GM23338 (cell line): ENCODE measurements at regions not wholly inside any gene's neighbourhood (a gene's known extent, or its start where the extent isn't known, plus 50 kb on each side); places are given as distances from the start of the nearest gene placed in this dataset.

Experiments used
- ATAC-seq: fragments of 200-7000 bp; cut with Tn5 transposase; 3 replicates; pipeline ENCODE4 v1.9.1; 2020
- DNase-seq: peaks from one replicate; pipeline ENCODE4 v3.0.0-alpha.2; 2015; ENCODE audit warnings: low spot score
- H2AFZ ChIP-seq: fragments of 200-600 bp; sonication (generic); 2 replicates; pipeline ENCODE4 v1.8.0; 2016; ENCODE audit warnings: antibody characterized with exemption, mild to moderate bottlenecking, moderate library complexity
- H3F3A ChIP-seq: fragments of 200-600 bp; sonication (generic); replicated peaks from 2 replicates; pipeline ENCODE4 v1.8.0; 2017; ENCODE audit warnings: antibody characterized with exemption, mixed run types, low read depth
- H3K27ac ChIP-seq: fragments of 200-600 bp; sonication (generic); 2 replicates; pipeline ENCODE4 v1.6.1; 2016; ENCODE audit warnings: low read depth
- H3K27me3 ChIP-seq: fragments of 200-600 bp; sonication (generic); 2 replicates; pipeline ENCODE4 v1.8.0; 2016; ENCODE audit warnings: mild to moderate bottlenecking, mixed run types, moderate library complexity; ENCODE audit not compliant: insufficient read depth
- H3K36me3 ChIP-seq: fragments of 200-600 bp; sonication (generic); 2 replicates; pipeline ENCODE4 v1.8.0; 2016; ENCODE audit warnings: mild to moderate bottlenecking; ENCODE audit not compliant: insufficient read depth
- H3K4me1 ChIP-seq: fragments of 200-600 bp; sonication (generic); 2 replicates; pipeline ENCODE4 v1.8.0; 2016; ENCODE audit warnings: mild to moderate bottlenecking, moderate library complexity; ENCODE audit not compliant: insufficient read depth
- H3K4me2 ChIP-seq: fragments of 200-600 bp; sonication (generic); 2 replicates; pipeline ENCODE4 v1.7.1; 2017; ENCODE audit warnings: mixed run types
- H3K4me3 ChIP-seq: fragments of 200-600 bp; sonication (generic); 2 replicates; pipeline ENCODE4 v1.6.1; 2016; ENCODE audit warnings: mixed run types
- H3K79me2 ChIP-seq: fragments of 200-600 bp; sonication (generic); replicated peaks from 2 replicates; pipeline ENCODE4 v1.8.0; 2017; ENCODE audit warnings: mild to moderate bottlenecking; ENCODE audit not compliant: insufficient read depth
- H3K9me2 ChIP-seq: fragments of 200-600 bp; sonication (generic); 2 replicates; pipeline ENCODE4 v1.8.0; 2017; ENCODE audit not compliant: insufficient read depth
- H4K20me1 ChIP-seq: fragments of 200-600 bp; sonication (generic); replicated peaks from 2 replicates; pipeline ENCODE4 v1.8.0; 2017; ENCODE audit warnings: mild to moderate bottlenecking; ENCODE audit not compliant: insufficient read depth
- H3K27ac Mint-ChIP-seq: 2 replicates; pipeline ENCODE4 v1.8.0; 2020; ENCODE audit warnings: inconsistent platforms, mild to moderate bottlenecking, moderate library complexity, mixed read lengths
- H3K27me3 Mint-ChIP-seq: 3 replicates; pipeline ENCODE4 v1.8.0; 2022; ENCODE audit warnings: low read depth, mild to moderate bottlenecking, moderate library complexity, mixed read lengths, inconsistent platforms; ENCODE audit not compliant: insufficient read depth, poor library complexity
- H3K36me3 Mint-ChIP-seq: 3 replicates; pipeline ENCODE4 v1.8.0; 2021; ENCODE audit warnings: low read depth, mild to moderate bottlenecking, inconsistent platforms, moderate library complexity, mixed read lengths
- H3K4me1 Mint-ChIP-seq: 3 replicates; pipeline ENCODE4 v1.8.0; 2020; ENCODE audit warnings: mild to moderate bottlenecking, inconsistent platforms, mixed read lengths
- H3K4me3 Mint-ChIP-seq: 3 replicates; pipeline ENCODE4 v1.8.0; 2021; ENCODE audit warnings: moderate library complexity, mild to moderate bottlenecking, inconsistent platforms, mixed read lengths
- H3K9me3 Mint-ChIP-seq: 3 replicates; pipeline ENCODE4 v1.8.0; 2020; ENCODE audit warnings: moderate library complexity, mild to moderate bottlenecking, inconsistent platforms, mixed read lengths
- CREB1 ChIP-seq: fragments of 250-450 bp; sonication (Bioruptor Pico); IDR thresholded peaks from 2 replicates; pipeline ENCODE4 v1.5.0; 2020; ENCODE audit warnings: low read depth, mild to moderate bottlenecking, moderate library complexity
- ETS1 ChIP-seq: IDR thresholded peaks from 2 replicates; pipeline ENCODE4 v1.6.1; 2016; ENCODE audit warnings: antibody characterized with exemption
- EZH2 ChIP-seq: fragments of 200-600 bp; sonication (generic); IDR thresholded peaks from one replicate; pipeline ENCODE4 v1.8.0; 2017; ENCODE audit warnings: antibody characterized with exemption, mild to moderate bottlenecking, low read depth; ENCODE audit not compliant: unreplicated experiment
- POLR2AphosphoS5 ChIP-seq: IDR thresholded peaks from 2 replicates; pipeline ENCODE4 v1.6.1; 2016; ENCODE audit warnings: antibody characterized with exemption, low read depth
- ZNF331 ChIP-seq: fragments of 250-450 bp; sonication (Bioruptor Pico); IDR thresholded peaks from 2 replicates; pipeline ENCODE4 v1.5.0; 2020; ENCODE audit warnings: low read depth, mild to moderate bottlenecking, moderate library complexity
- TF ChIP-seq, protein P1 (sequence below): IDR thresholded peaks from one replicate; pipeline ENCODE4 v1.6.1; 2018; ENCODE audit warnings: antibody characterized with exemption; ENCODE audit not compliant: unreplicated experiment

DNA sequence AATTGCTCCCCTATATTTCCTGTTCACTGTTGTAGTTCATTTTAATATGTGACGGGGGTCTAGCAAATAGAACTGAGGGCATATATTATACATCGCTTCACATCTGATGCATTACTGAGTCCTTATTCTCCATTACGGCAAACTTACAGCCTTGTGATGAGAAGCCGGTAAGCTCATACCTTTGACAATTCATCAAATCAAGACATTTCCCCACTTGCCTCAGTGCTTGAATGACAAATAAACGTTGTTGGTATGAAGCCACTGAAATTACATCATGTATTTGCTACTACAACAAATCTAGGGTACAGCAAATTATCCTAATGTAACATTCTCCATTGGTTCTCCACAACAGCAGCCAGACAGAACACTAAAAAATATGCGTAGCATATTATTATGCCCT lies 1999.8 kb downstream of the LRRC4C start:
- Histone ChIP-seq H3K4me3 (no peak overlapping the region), H4K20me1 (no peaks in the 10 kb centered on the region), H3F3A (no peaks in the 10 kb centered on the region), H3K36me3 (no peaks in the 10 kb centered on the region), H3K4me2 (no peak overlapping the region), H3K9me2 (no peaks in the 10 kb centered on the region), H2AFZ (no peak overlapping the region), H3K79me2 (no peaks in the 10 kb centered on the region), H3K27me3 (no peaks in the 10 kb centered on the region), H3K4me1 (no peaks in the 10 kb centered on the region), H3K27ac (no peak overlapping the region)
- no peaks in the 10 kb centered on the region for H3K27me3 Mint-ChIP-seq
- no peak for DNase-seq
- ATAC-seq = no peak
- H3K9me3 Mint-ChIP-seq = no peaks in the 10 kb centered on the region
- TF ChIP-seq ETS1 = no peak
- TF ChIP-seq ZNF331 (CRISPR knock-in tag) = no peak
- H3K27ac Mint-ChIP-seq = no peak overlapping the region
- H3K4me3 Mint-ChIP-seq = no peak overlapping the region
- H3K36me3 Mint-ChIP-seq = no peaks in the 10 kb centered on the region
- no peaks in the 10 kb centered on the region for H3K4me1 Mint-ChIP-seq

GRCh38 chr11:39458481-39458880 lies 2001.0 kb downstream of the LRRC4C start:
- H3K36me3 Mint-ChIP-seq = no peaks in the 10 kb centered on the region
- H3K4me1 Mint-ChIP-seq = no peaks in the 10 kb centered on the region
- Histone ChIP-seq H3K36me3 (no peaks in the 10 kb centered on the region), H3K4me2 (no peak overlapping the region), H3K9me2 (no peaks in the 10 kb centered on the region), H3K27me3 (no peaks in the 10 kb centered on the region), H3F3A (no peaks in the 10 kb centered on the region), H3K4me3 (no peak overlapping the region), H3K4me1 (no peaks in the 10 kb centered on the region), H2AFZ (no peak overlapping the region), H3K79me2 (no peaks in the 10 kb centered on the region), H3K27ac (no peak overlapping the region), H4K20me1 (no peaks in the 10 kb centered on the region)
- H3K4me3 Mint-ChIP-seq = no peak overlapping the region
- no peaks in the 10 kb centered on the region for H3K27me3 Mint-ChIP-seq
- no peak overlapping the region for H3K27ac Mint-ChIP-seq
- H3K9me3 Mint-ChIP-seq = no peaks in the 10 kb centered on the region
- TF ChIP-seq POLR2AphosphoS5 (no peak), ZNF331 (CRISPR knock-in tag) (no peak), CREB1 (no peak), EZH2 (no peak)
- TF ChIP-seq, protein P1, sequence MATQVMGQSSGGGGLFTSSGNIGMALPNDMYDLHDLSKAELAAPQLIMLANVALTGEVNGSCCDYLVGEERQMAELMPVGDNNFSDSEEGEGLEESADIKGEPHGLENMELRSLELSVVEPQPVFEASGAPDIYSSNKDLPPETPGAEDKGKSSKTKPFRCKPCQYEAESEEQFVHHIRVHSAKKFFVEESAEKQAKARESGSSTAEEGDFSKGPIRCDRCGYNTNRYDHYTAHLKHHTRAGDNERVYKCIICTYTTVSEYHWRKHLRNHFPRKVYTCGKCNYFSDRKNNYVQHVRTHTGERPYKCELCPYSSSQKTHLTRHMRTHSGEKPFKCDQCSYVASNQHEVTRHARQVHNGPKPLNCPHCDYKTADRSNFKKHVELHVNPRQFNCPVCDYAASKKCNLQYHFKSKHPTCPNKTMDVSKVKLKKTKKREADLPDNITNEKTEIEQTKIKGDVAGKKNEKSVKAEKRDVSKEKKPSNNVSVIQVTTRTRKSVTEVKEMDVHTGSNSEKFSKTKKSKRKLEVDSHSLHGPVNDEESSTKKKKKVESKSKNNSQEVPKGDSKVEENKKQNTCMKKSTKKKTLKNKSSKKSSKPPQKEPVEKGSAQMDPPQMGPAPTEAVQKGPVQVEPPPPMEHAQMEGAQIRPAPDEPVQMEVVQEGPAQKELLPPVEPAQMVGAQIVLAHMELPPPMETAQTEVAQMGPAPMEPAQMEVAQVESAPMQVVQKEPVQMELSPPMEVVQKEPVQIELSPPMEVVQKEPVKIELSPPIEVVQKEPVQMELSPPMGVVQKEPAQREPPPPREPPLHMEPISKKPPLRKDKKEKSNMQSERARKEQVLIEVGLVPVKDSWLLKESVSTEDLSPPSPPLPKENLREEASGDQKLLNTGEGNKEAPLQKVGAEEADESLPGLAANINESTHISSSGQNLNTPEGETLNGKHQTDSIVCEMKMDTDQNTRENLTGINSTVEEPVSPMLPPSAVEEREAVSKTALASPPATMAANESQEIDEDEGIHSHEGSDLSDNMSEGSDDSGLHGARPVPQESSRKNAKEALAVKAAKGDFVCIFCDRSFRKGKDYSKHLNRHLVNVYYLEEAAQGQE = no peak
- DNase-seq (no peak), ATAC-seq (no peak)
